A549 (cell line): ENCODE measurements at regions not wholly inside any gene's neighbourhood (a gene's known extent, or its start where the extent isn't known, plus 50 kb on each side); places are given as distances from the start of the nearest gene placed in this dataset.

ENCODE experiments used
- CBX2 ChIP-seq: fragments of 200-600 bp; sonication (generic); IDR thresholded peaks from 2 replicates; pipeline ENCODE4 v1.6.1; 2016; ENCODE audit warnings: low read depth, mild to moderate bottlenecking, borderline replicate concordance
- CTCF ChIP-seq: fragments of >200 bp; sonication (Bioruptor Twin); formaldehyde crosslinking; IDR thresholded peaks from 3 replicates; pipeline ENCODE4 v1.5.1; 2016
- HOXB13 ChIP-seq: fragments of 250-450 bp; sonication (Bioruptor Pico); IDR thresholded peaks from 2 replicates; pipeline ENCODE4 v1.5.0; 2020; ENCODE audit warnings: low read depth, mild to moderate bottlenecking, moderate library complexity
- POLR2A ChIP-seq: IDR thresholded peaks from 2 replicates; pipeline ENCODE4 v1.6.1; 2012; ENCODE audit warnings: mild to moderate bottlenecking, low read length

DNA sequence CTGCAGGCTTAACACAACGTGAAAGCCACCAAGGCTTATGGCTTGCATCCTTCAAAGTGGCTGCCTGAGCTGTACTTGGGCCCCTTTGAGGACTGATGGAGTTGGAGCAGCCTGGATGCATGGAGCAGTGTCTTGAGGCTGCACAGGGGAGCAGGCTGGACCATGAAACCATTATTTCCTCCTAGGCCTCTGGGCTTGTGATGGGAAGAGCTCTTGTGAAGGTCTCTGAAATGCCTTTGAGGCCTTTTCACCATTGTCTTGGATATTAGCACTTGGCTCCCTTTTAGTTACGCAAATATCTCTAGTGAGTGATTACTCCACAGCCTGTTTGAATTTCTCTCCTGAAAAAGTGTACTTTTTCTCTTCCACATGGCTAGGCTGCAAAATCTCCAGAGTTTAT is 201.2 kb upstream of the NPY start:
- TF ChIP-seq CTCF (no peak), HOXB13 (CRISPR knock-in tag) (no peak), POLR2A (no peak), CBX2 (no peak)
